ENCODE measurements at regions not wholly inside any gene's neighbourhood (a gene's known extent, or its start where the extent isn't known, plus 50 kb on each side); places are given as distances from the start of the nearest gene placed in this dataset.

DNA sequence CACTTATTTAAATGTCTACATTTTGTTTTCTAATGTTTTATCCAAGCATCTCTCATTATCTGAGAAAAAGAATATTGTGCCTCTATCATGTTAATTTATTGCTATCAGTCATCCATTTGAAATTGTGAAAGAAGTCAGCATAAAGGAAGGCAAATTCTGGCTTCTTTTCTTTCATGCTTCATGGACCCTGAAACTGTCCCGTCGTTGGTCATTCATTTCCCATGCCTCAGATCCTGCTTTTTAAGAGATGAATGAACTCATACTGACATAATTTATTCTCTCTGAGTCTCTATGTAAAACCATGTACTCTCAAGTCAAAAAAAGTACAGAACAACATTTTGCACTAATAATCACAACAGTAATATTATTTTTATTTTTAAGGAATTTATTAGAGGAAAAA lies 2512.0 kb downstream of the PCDH9 start:
- no peak for TF ChIP-seq MAX (IDR thresholded peaks at IDR 0.05)
- TF ChIP-seq, protein P1, sequence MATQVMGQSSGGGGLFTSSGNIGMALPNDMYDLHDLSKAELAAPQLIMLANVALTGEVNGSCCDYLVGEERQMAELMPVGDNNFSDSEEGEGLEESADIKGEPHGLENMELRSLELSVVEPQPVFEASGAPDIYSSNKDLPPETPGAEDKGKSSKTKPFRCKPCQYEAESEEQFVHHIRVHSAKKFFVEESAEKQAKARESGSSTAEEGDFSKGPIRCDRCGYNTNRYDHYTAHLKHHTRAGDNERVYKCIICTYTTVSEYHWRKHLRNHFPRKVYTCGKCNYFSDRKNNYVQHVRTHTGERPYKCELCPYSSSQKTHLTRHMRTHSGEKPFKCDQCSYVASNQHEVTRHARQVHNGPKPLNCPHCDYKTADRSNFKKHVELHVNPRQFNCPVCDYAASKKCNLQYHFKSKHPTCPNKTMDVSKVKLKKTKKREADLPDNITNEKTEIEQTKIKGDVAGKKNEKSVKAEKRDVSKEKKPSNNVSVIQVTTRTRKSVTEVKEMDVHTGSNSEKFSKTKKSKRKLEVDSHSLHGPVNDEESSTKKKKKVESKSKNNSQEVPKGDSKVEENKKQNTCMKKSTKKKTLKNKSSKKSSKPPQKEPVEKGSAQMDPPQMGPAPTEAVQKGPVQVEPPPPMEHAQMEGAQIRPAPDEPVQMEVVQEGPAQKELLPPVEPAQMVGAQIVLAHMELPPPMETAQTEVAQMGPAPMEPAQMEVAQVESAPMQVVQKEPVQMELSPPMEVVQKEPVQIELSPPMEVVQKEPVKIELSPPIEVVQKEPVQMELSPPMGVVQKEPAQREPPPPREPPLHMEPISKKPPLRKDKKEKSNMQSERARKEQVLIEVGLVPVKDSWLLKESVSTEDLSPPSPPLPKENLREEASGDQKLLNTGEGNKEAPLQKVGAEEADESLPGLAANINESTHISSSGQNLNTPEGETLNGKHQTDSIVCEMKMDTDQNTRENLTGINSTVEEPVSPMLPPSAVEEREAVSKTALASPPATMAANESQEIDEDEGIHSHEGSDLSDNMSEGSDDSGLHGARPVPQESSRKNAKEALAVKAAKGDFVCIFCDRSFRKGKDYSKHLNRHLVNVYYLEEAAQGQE (IDR thresholded peaks at IDR 0.05; ENCODE audit: low read depth): no peak
- TF ChIP-seq EGR1 (IDR thresholded peaks at IDR 0.05): no peak
- no peak for TF ChIP-seq NFIC (IDR thresholded peaks at IDR 0.05)
- TF ChIP-seq TEAD4 (IDR thresholded peaks at IDR 0.05): no peak
- TF ChIP-seq USF1 (IDR thresholded peaks at IDR 0.05): no peak
- no peak for TF ChIP-seq CREB1 (IDR thresholded peaks at IDR 0.05; ENCODE audit: low read depth)
- no peak for TF ChIP-seq YY1 (IDR thresholded peaks at IDR 0.05; ENCODE audit: low read depth)
- TF ChIP-seq CEBPB (IDR thresholded peaks at IDR 0.05): no peak
- no peak for TF ChIP-seq TAF1 (IDR thresholded peaks at IDR 0.05; ENCODE audit: low read depth)
- TF ChIP-seq TCF12 (IDR thresholded peaks at IDR 0.05; ENCODE audit: low read depth): no peak
- TF ChIP-seq RAD21 (IDR thresholded peaks at IDR 0.05; ENCODE audit: low read depth): no peak
- no peak for TF ChIP-seq EP300 (IDR thresholded peaks at IDR 0.05; ENCODE audit: borderline replicate concordance)
